IMR-90 (cell line): ENCODE measurements at regions not wholly inside any gene's neighbourhood (a gene's known extent, or its start where the extent isn't known, plus 50 kb on each side); places are given as distances from the start of the nearest gene placed in this dataset.

Experiments used
- ATAC-seq: fragments of 200-7000 bp; cut with Tn5 transposase; 2 replicates; pipeline ENCODE4 v1.9.1; 2020; ENCODE audit warnings: low read depth, mild to moderate bottlenecking, moderate library complexity
- BruUV-seq: library from RNA; stranded (reverse); fragments of 400-500 nt; replicated peaks from 2 replicates; lab custom pipeline; 2021; lab: Mats Ljungman, UMichigan
- CTCF ChIA-PET: fragments of 300-600 bp; formaldehyde crosslinking; extraction: SDS; loops from one replicate; lab custom pipeline; 2021; ENCODE audit warnings: antibody characterized with exemption; lab: Yijun Ruan, JAX
- POLR2A ChIA-PET: fragments of 300-600 bp; sonication (Branson Sonifier 250); formaldehyde crosslinking; loops from one replicate; lab custom pipeline; 2022; ENCODE audit warnings: antibody characterized with exemption; ENCODE audit not compliant: unreplicated experiment; lab: Charles Lee
- DNase-seq: peaks from one replicate; pipeline ENCODE4 v3.0.0; 2013
- H2AFZ ChIP-seq: replicated peaks from 2 replicates; pipeline ENCODE3; 2013; ENCODE audit warnings: low read length, mild to moderate bottlenecking; ENCODE audit not compliant: poor library complexity
- H2AK5ac ChIP-seq: 2 replicates; pipeline ENCODE4 v1.6.1; 2013; ENCODE audit warnings: low read depth, low read length, inconsistent platforms
- H2AK9ac ChIP-seq: replicated peaks from 2 replicates; pipeline ENCODE3; 2013; ENCODE audit warnings: mild to moderate bottlenecking, low read depth, low read length, moderate library complexity; ENCODE audit not compliant: poor library complexity
- H2BK120ac ChIP-seq: 2 replicates; pipeline ENCODE4 v1.6.1; 2013; ENCODE audit warnings: low read depth, low read length, inconsistent platforms
- H2BK15ac ChIP-seq: 3 replicates; pipeline ENCODE4 v1.6.1; 2013; ENCODE audit warnings: low read depth, low read length, inconsistent platforms
- H2BK20ac ChIP-seq: 2 replicates; pipeline ENCODE4 v1.6.1; 2013; ENCODE audit warnings: low read depth, mild to moderate bottlenecking, inconsistent platforms, low read length, moderate library complexity
- H2BK5ac ChIP-seq: 2 replicates; pipeline ENCODE4 v1.6.1; 2013; ENCODE audit warnings: mild to moderate bottlenecking, low read depth, low read length, inconsistent platforms; ENCODE audit not compliant: poor library complexity, severe bottlenecking
- H3K14ac ChIP-seq: replicated peaks from 2 replicates; pipeline ENCODE4 v1.6.1; 2013; ENCODE audit warnings: low read depth, low read length, inconsistent platforms
- H3K18ac ChIP-seq: 2 replicates; pipeline ENCODE4 v1.6.1; 2013; ENCODE audit warnings: low read depth, low read length, control low read depth
- H3K23ac ChIP-seq: 2 replicates; pipeline ENCODE4 v1.6.1; 2013; ENCODE audit warnings: low read depth, low read length, inconsistent platforms
- H3K27ac ChIP-seq: 2 replicates; pipeline ENCODE4 v1.5.1; 2013; ENCODE audit warnings: mild to moderate bottlenecking, control low read depth, low read length; ENCODE audit not compliant: insufficient read depth
- H3K27me3 ChIP-seq: 2 replicates; pipeline ENCODE4 v1.6.1; 2013; ENCODE audit warnings: low read length; ENCODE audit not compliant: control insufficient read depth, insufficient read depth
- H3K36me3 ChIP-seq: 2 replicates; pipeline ENCODE4 v1.6.1; 2013; ENCODE audit warnings: low read length, mixed read lengths; ENCODE audit not compliant: control insufficient read depth, insufficient read depth
- H3K4ac ChIP-seq: 2 replicates; pipeline ENCODE4 v1.6.1; 2013; ENCODE audit warnings: low read depth, low read length, inconsistent platforms
- H3K4me1 ChIP-seq: 2 replicates; pipeline ENCODE4 v1.6.1; 2013; ENCODE audit warnings: low read length, mixed read lengths; ENCODE audit not compliant: control insufficient read depth, insufficient read depth
- H3K4me2 ChIP-seq: 2 replicates; pipeline ENCODE4 v1.6.1; 2013; ENCODE audit warnings: low read depth, mild to moderate bottlenecking, control low read depth, low read length, moderate library complexity
- H3K4me3 ChIP-seq: 2 replicates; pipeline ENCODE4 v1.5.1; 2013; ENCODE audit warnings: low read depth, mild to moderate bottlenecking, control low read depth, low read length, moderate library complexity; ENCODE audit not compliant: insufficient read depth
- H3K56ac ChIP-seq: 2 replicates; pipeline ENCODE4 v1.6.1; 2013; ENCODE audit warnings: low read length, inconsistent platforms; ENCODE audit not compliant: insufficient read depth; ENCODE audit errors: extremely low read depth
- H3K79me1 ChIP-seq, 2 experiments: 2 replicates each; pipeline ENCODE4 v1.6.1; 2013; ENCODE audit warnings: low read length in 2 of 2, inconsistent platforms in 1 of 2, low read depth in 1 of 2
- H3K9ac ChIP-seq: 2 replicates; pipeline ENCODE4 v1.6.1; 2013; ENCODE audit warnings: low read depth, low read length, control low read depth
- H3K9me1 ChIP-seq: 2 replicates; pipeline ENCODE4 v1.6.1; 2013; ENCODE audit warnings: low read length, inconsistent platforms; ENCODE audit not compliant: insufficient read depth
- H3K9me3 ChIP-seq: 2 replicates; pipeline ENCODE4 v1.6.1; 2013; ENCODE audit warnings: low read length; ENCODE audit not compliant: control insufficient read depth, insufficient read depth
- H4K20me1 ChIP-seq: 2 replicates; pipeline ENCODE4 v1.6.1; 2013; ENCODE audit warnings: low read length, inconsistent platforms; ENCODE audit not compliant: insufficient read depth
- H4K5ac ChIP-seq: 2 replicates; pipeline ENCODE4 v1.6.1; 2013; ENCODE audit warnings: mild to moderate bottlenecking, low read depth, low read length, control low read depth
- H4K8ac ChIP-seq, 2 experiments: 2 replicates each; pipeline ENCODE4 v1.6.1; 2013; ENCODE audit warnings: low read depth in 2 of 2, low read length in 2 of 2, control low read depth in 1 of 2, inconsistent platforms in 1 of 2
- H4K91ac ChIP-seq: 2 replicates; pipeline ENCODE4 v1.6.1; 2013; ENCODE audit warnings: low read depth, low read length, inconsistent platforms; ENCODE audit not compliant: insufficient read depth
- BHLHE40 ChIP-seq: fragments of 150-350 bp; IDR thresholded peaks from 2 replicates; pipeline ENCODE4 v1.6.1; 2016; ENCODE audit warnings: mild to moderate bottlenecking, low read depth, low read length
- CEBPB ChIP-seq: IDR thresholded peaks from 2 replicates; pipeline ENCODE4 v1.6.1; 2012; ENCODE audit warnings: low read depth, low read length, improper control_type of control experiment
- CHD1 ChIP-seq: IDR thresholded peaks from 2 replicates; pipeline ENCODE4 v1.6.1; 2012; ENCODE audit warnings: low read depth, low read length, improper control_type of control experiment
- CTCF ChIP-seq: conservative IDR thresholded peaks from 2 replicates; pipeline ENCODE4 v1.5.1; 2012; ENCODE audit warnings: mild to moderate bottlenecking, low read depth, low read length, improper control_type of control experiment
- ELK1 ChIP-seq: fragments of 150-350 bp; IDR thresholded peaks from 2 replicates; pipeline ENCODE4 v1.6.1; 2016; ENCODE audit warnings: low read depth, mild to moderate bottlenecking, low read length, moderate library complexity, borderline replicate concordance
- FOS ChIP-seq: fragments of 150-350 bp; IDR thresholded peaks from 2 replicates; pipeline ENCODE4 v1.6.1; 2016; ENCODE audit warnings: low read depth, low read length
- MAFK ChIP-seq: IDR thresholded peaks from 2 replicates; pipeline ENCODE4 v1.6.1; 2012; ENCODE audit warnings: low read depth, low read length, improper control_type of control experiment
- MAZ ChIP-seq: IDR thresholded peaks from 2 replicates; pipeline ENCODE4 v1.6.1; 2012; ENCODE audit warnings: low read depth, mild to moderate bottlenecking, low read length, improper control_type of control experiment, moderate library complexity, borderline replicate concordance
- MXI1 ChIP-seq: IDR thresholded peaks from 2 replicates; pipeline ENCODE4 v1.6.1; 2012; ENCODE audit warnings: low read depth, mild to moderate bottlenecking, low read length, moderate library complexity, borderline replicate concordance
- NFE2L2 ChIP-seq: fragments of 150-350 bp; IDR thresholded peaks from 2 replicates; pipeline ENCODE4 v1.6.1; 2016; ENCODE audit warnings: low read depth, mild to moderate bottlenecking, low read length
- POLR2A ChIP-seq: IDR thresholded peaks from 2 replicates; pipeline ENCODE4 v1.6.1; 2012; ENCODE audit warnings: mild to moderate bottlenecking, low read depth, low read length
- RAD21 ChIP-seq: IDR thresholded peaks from 2 replicates; pipeline ENCODE4 v1.6.1; 2012; ENCODE audit warnings: low read length, improper control_type of control experiment
- RCOR1 ChIP-seq: IDR thresholded peaks from 2 replicates; pipeline ENCODE4 v1.6.1; 2012; ENCODE audit warnings: mild to moderate bottlenecking, low read length, improper control_type of control experiment; ENCODE audit not compliant: insufficient replicate concordance
- RFX5 ChIP-seq: IDR thresholded peaks from 2 replicates; pipeline ENCODE4 v1.8.0; 2012; ENCODE audit warnings: low read depth, mild to moderate bottlenecking, low read length, moderate library complexity
- SMC3 ChIP-seq: fragments of 150-350 bp; IDR thresholded peaks from 2 replicates; pipeline ENCODE4 v1.6.1; 2016; ENCODE audit warnings: low read depth, mild to moderate bottlenecking, antibody characterized with exemption, low read length, moderate library complexity
- USF2 ChIP-seq: fragments of 150-350 bp; IDR thresholded peaks from 2 replicates; pipeline ENCODE4 v1.6.1; 2017; ENCODE audit warnings: mild to moderate bottlenecking, antibody characterized with exemption, low read length, low read depth
- WGBS, 2 experiments: methylation state at CpG; one replicate each; pipeline versions ENCODE4 v1.1.5 to v1.1.7; 2013; ENCODE audit warnings: missing lambda C conversion rate in 2 of 2; ENCODE audit not compliant: insufficient read length in 1 of 2; ENCODE audit errors: extremely low coverage in 2 of 2; 5-methylcytosine and 5-hydroxymethylcytosine counted together
- dilution Hi-C: fragments of 300-500 bp; cut with HindIII; formaldehyde crosslinking; loops from one replicate; pipeline ENCODE4 v1.14.3; 2018; ENCODE audit warnings: low sequenced_read_pairs; ENCODE audit not compliant: unreplicated experiment
- in situ Hi-C: fragments of 300-500 bp; cut with MboI; formaldehyde crosslinking; loops from 3 replicates; pipeline ENCODE4 v1.14.3; 2019; ENCODE audit warnings: low sequenced_read_pairs, inconsistent platforms, mixed read lengths
- intact Hi-C: fragments of 100-400 bp; cut with micrococcal nuclease; formaldehyde crosslinking; loops from 2 replicates; pipeline ENCODE4 v1.10.0; 2022

- no peak overlapping the region for H3K4me2 ChIP-seq
Measured at GRCh38 chr14:52125885-52126284, 57.0 kb upstream of the NID2 start.

More at GRCh38 chr14:52125885-52126284, 57.0 kb upstream of the NID2 start:
- intact Hi-C loops (loop anchor here (1.0 kb wide), 1 partner anchor 57 kb away; the partner anchor contains the start of gene NID2), dilution Hi-C loops (no loop called here), in situ Hi-C loops (no loop called here)
- Histone ChIP-seq H3K79me1 (0 out of 4 replicates have a peak, but pooled peaks cover 0 to 3% of the 10 kb centered on the region in 2 experiments), H3K4ac (peak overlapping the region; percentile 81), H2AFZ (peak overlapping the region; percentile 63), H4K8ac (peak overlapping the region; percentile 69 to 94), H4K5ac (peak overlapping the region; percentile 79), H4K91ac (peak overlapping the region; percentile 80), H2BK120ac (peak overlapping the region; percentile 97), H3K18ac (peak overlapping the region; percentile 66), H3K4me1 (peaks cover 15% of the 10 kb centered on the region), H3K14ac (peak overlapping the region; percentile 80), H2BK20ac (peak overlapping the region; percentile 93), H3K27me3 (no peaks in the 10 kb centered on the region), H2BK15ac (peak overlapping the region; percentile 94), H3K27ac (peak overlapping the region; percentile 78), H4K20me1 (no peaks in the 10 kb centered on the region), H2AK5ac (peak overlapping the region; percentile 96), H3K36me3 (no peaks in the 10 kb centered on the region), H2BK5ac (peak overlapping the region; percentile 87), H3K4me3 (no peak overlapping the region), H3K56ac (0 out of 2 replicates have a peak overlapping the region, but pooled peaks have one; percentile 5), H3K9ac (no peak overlapping the region), H3K9me3 (no peaks in the 10 kb centered on the region), H2AK9ac (peak overlapping the region; percentile 1), H3K9me1 (peaks cover 6% of the 10 kb centered on the region; the same call in 1 of the 2 replicates), H3K23ac (peak overlapping the region; percentile 77; the same call in 1 of the 2 replicates)
- CTCF ChIA-PET: no interaction called here
- no peak for ATAC-seq
- 88% methylated on average over 4 of the region's 4 CpGs; no CpG with 5 or more reads in 1 of the 2 experiments for WGBS, 2 experiments
- POLR2A ChIA-PET: interaction anchor here (1.4 kb wide), 1 partner anchor 56 kb away, joined by 5 read pairs; the partner anchor contains the start of gene NID2
- TF ChIP-seq RCOR1 (no peak), ELK1 (no peak), MAFK (no peak), FOS (no peak), RAD21 (no peak), CTCF (no peak), POLR2A (no peak), CEBPB (no peak), BHLHE40 (no peak), RFX5 (no peak), SMC3 (no peak), MXI1 (no peak), USF2 (no peak), MAZ (no peak), NFE2L2 (no peak), CHD1 (no peak)
- no peak for DNase-seq
- BruUV-seq: no TSS peak
